GM12891 (cell line): ENCODE measurements at regions not wholly inside any gene's neighbourhood (a gene's known extent, or its start where the extent isn't known, plus 50 kb on each side); places are given as distances from the start of the nearest gene placed in this dataset.

Source experiments
- PAX5 ChIP-seq: IDR thresholded peaks from 2 replicates; pipeline ENCODE4 v1.6.1; 2011; ENCODE audit warnings: low read length, moderate library complexity, mild to moderate bottlenecking; ENCODE audit not compliant: insufficient read depth, severe bottlenecking
- POLR2A ChIP-seq: IDR thresholded peaks from 2 replicates; pipeline ENCODE4 v1.6.1; 2011; ENCODE audit warnings: low read depth, low read length, control low read depth
- POLR2AphosphoS5 ChIP-seq: IDR thresholded peaks from 2 replicates; pipeline ENCODE4 v1.6.1; 2011; ENCODE audit warnings: low read depth, low read length, control low read depth
- SPI1 ChIP-seq: IDR thresholded peaks from 2 replicates; pipeline ENCODE4 v1.6.1; 2011; ENCODE audit warnings: low read depth, low read length, control low read depth
- TAF1 ChIP-seq: IDR thresholded peaks from 2 replicates; pipeline ENCODE4 v1.6.1; 2011; ENCODE audit warnings: low read depth, low read length, control low read depth

DNA sequence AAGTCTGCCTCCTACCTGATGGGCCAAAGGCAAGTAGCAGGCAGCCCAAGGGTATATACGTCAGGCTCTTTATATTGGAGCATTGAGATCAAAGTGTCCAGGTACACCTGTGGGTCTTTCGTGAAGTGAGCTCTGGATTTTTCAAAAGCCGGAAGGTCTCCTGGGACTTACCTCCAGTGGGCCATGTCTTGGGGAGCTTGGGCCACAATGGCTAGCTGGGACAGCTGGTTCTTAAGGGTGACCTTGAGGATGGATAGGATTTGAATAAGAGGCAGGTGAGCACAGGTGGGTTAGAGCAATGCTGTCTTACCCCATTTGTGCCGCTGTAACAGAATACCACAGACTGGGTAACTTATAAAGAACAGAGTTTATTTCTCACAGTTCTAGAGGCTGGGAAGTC is 153.4 kb downstream of the CDC5L start:
- TF ChIP-seq POLR2AphosphoS5, result no peak
- TF ChIP-seq TAF1, result no peak
- TF ChIP-seq POLR2A, result no peak
- TF ChIP-seq PAX5, result no peak
- no peak for TF ChIP-seq SPI1
